ENCODE measurements at regions not wholly inside any gene's neighbourhood (a gene's known extent, or its start where the extent isn't known, plus 50 kb on each side); places are given as distances from the start of the nearest gene placed in this dataset.

GRCh38 chr3:187955587-187955952, 198.4 kb upstream of the LPP start:
- no peak for DNase-seq (ENCODE audit: low spot score in 2 of 2)
- H3K9me3 ChIP-seq, result no peaks in the 10 kb centered on the region
- peaks cover 0 to 43% (median 10%) of the 10 kb centered on the region in 4 donors for H3K4me1 ChIP-seq
- H3K27ac ChIP-seq, result peak overlapping the region in 1 of 4 donors; percentile 52
- no peaks in the 10 kb centered on the region for H3K27me3 ChIP-seq
- H3K4me3 ChIP-seq, result no peak overlapping the region
- H3K36me3 ChIP-seq, result no peaks in the 10 kb centered on the region
- TF ChIP-seq CTCF (IDR thresholded peaks at IDR 0.05) (no peak), EP300 (IDR thresholded peaks at IDR 0.05) (no peak), POLR2A (IDR thresholded peaks at IDR 0.05) (no peak)

GRCh38 chr3:187957165-187957581, 196.8 kb upstream of the LPP start:
- Histone ChIP-seq H3K36me3 (no peaks in the 10 kb centered on the region), H3K27ac (peak overlapping the region in 2 of 4 donors; percentile 10 to 57), H3K9me3 (no peaks in the 10 kb centered on the region), H3K4me3 (no peak overlapping the region), H3K4me1 (peaks cover 0 to 48% (median 10%) of the 10 kb centered on the region in 4 donors), H3K27me3 (no peaks in the 10 kb centered on the region)
- TF ChIP-seq POLR2A (IDR thresholded peaks at IDR 0.05) (no peak), EP300 (IDR thresholded peaks at IDR 0.05) (no peak), CTCF (IDR thresholded peaks at IDR 0.05) (no peak)
- DNase-seq (ENCODE audit: low spot score in 2 of 2), result no peak
- WGBS, 2 donors, result 65 to 75% methylated on average over 5 of the region's 5 CpGs

- no peak overlapping the region for H3K4me3 ChIP-seq
- H3K9me3 ChIP-seq, result no peaks in the 10 kb centered on the region
- peak overlapping the region in 2 of 4 donors; percentile 10 to 57 for H3K27ac ChIP-seq
- DNase-seq (ENCODE audit: low spot score in 2 of 2), result no peak
- no peaks in the 10 kb centered on the region for H3K36me3 ChIP-seq
- no peak for TF ChIP-seq CTCF (IDR thresholded peaks at IDR 0.05)
- peaks cover 0 to 48% (median 10%) of the 10 kb centered on the region in 4 donors for H3K4me1 ChIP-seq
- no peaks in the 10 kb centered on the region for H3K27me3 ChIP-seq
These were observed 196.4 kb upstream of the LPP start for GRCh38 chr3:187957582-187957981.

GRCh38 chr3:187958432-187959003, 195.4 kb upstream of the LPP start:
- no peak overlapping the region for H3K4me3 ChIP-seq
- H3K9me3 ChIP-seq, result no peaks in the 10 kb centered on the region
- H3K4me1 ChIP-seq, result peaks cover 0 to 48% (median 10%) of the 10 kb centered on the region in 4 donors
- no peak for DNase-seq (ENCODE audit: low spot score in 2 of 2)
- TF ChIP-seq POLR2A (IDR thresholded peaks at IDR 0.05) (no peak), EP300 (IDR thresholded peaks at IDR 0.05) (no peak), CTCF (IDR thresholded peaks at IDR 0.05) (no peak)
- H3K27me3 ChIP-seq, result no peaks in the 10 kb centered on the region
- 80 to 88% methylated on average over 12 of the region's 12 CpGs for WGBS, 2 donors
- no peak overlapping the region for H3K27ac ChIP-seq
- no peaks in the 10 kb centered on the region for H3K36me3 ChIP-seq

- Histone ChIP-seq H3K27me3 (no peaks in the 10 kb centered on the region), H3K9me3 (no peaks in the 10 kb centered on the region), H3K4me1 (peaks cover 0 to 30% (median 2%) of the 10 kb centered on the region in 4 donors), H3K27ac (no peak overlapping the region), H3K36me3 (no peaks in the 10 kb centered on the region), H3K4me3 (no peak overlapping the region)
- no peak for DNase-seq (ENCODE audit: low spot score in 2 of 2)
- no peak for TF ChIP-seq CTCF (IDR thresholded peaks at IDR 0.05)
- TF ChIP-seq EP300 (IDR thresholded peaks at IDR 0.05), result peak in 1 of 2 donors; percentile 32
- WGBS, 2 donors, result 46 to 47% methylated on average over 2 of the region's 2 CpGs
These were observed 193.1 kb upstream of the LPP start for GRCh38 chr3:187960820-187961219.
